ENCODE measurements at regions not wholly inside any gene's neighbourhood (a gene's known extent, or its start where the extent isn't known, plus 50 kb on each side); places are given as distances from the start of the nearest gene placed in this dataset.

DNA sequence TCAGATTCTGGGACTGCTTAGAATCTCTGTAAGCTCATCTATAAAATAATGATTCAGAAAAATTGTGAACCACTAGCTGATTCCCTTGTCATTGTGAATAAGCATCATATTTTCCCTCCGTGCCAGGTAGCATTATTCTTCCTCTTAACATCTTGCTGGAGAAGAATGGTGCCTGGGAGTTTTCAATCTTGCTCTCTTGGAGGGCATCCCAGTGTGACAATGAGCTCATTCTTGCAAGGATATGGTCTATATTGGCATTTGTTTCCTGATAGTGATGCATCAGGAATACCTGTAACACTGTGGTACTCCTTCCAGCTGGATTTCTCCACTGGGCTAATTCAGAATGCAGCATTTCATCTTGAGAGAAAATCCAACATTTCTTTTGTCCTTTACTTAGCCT lies 126.4 kb upstream of the ITGB1 start (continued):
- TF ChIP-seq FOSL1 (IDR thresholded peaks at IDR 0.05; ENCODE audit: insufficient read depth, low read depth, low read length) (no peak), CHD1 (IDR thresholded peaks at IDR 0.05; ENCODE audit: low read depth, low read length) (no peak), SIN3A (conservative IDR thresholded peaks at IDR 0.05 in 1 of 2, IDR thresholded peaks at IDR 0.05 in 1 of 2; ENCODE audit: low read depth in 1 of 2, low read length in 2 of 2) (no peak), EZH2 (IDR thresholded peaks at IDR 0.05; ENCODE audit: low read depth, low read length, severe bottlenecking) (no peak)
- TF ChIP-seq, protein P1, sequence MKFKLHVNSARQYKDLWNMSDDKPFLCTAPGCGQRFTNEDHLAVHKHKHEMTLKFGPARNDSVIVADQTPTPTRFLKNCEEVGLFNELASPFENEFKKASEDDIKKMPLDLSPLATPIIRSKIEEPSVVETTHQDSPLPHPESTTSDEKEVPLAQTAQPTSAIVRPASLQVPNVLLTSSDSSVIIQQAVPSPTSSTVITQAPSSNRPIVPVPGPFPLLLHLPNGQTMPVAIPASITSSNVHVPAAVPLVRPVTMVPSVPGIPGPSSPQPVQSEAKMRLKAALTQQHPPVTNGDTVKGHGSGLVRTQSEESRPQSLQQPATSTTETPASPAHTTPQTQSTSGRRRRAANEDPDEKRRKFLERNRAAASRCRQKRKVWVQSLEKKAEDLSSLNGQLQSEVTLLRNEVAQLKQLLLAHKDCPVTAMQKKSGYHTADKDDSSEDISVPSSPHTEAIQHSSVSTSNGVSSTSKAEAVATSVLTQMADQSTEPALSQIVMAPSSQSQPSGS (IDR thresholded peaks at IDR 0.05; ENCODE audit: low read length) = no peak

All from H1 (cell line).